Thyroid gland (tissue), 4 donors: ENCODE measurements at regions not wholly inside any gene's neighbourhood (a gene's known extent, or its start where the extent isn't known, plus 50 kb on each side); places are given as distances from the start of the nearest gene placed in this dataset.

Experiments
- POLR2A ChIP-seq, 2 donors: fragments of 450-650 bp; IDR thresholded peaks; one replicate each; pipeline ENCODE4 v1.6.1; 2017; ENCODE audit warnings: antibody characterized with exemption in 2 of 2, mild to moderate bottlenecking in 2 of 2, moderate library complexity in 1 of 2
- TF ChIP-seq, protein P1 (sequence below), 6 experiments: fragments of 200-600 bp in 3 of 6; fragments of 450-650 bp in 3 of 6; sonication (generic) in 3 of 6; IDR thresholded peaks; one replicate each; pipeline ENCODE4 v1.5.1; 2016 to 2019; ENCODE audit warnings: antibody characterized with exemption in 6 of 6, mild to moderate bottlenecking in 2 of 6, inconsistent platforms in 1 of 6, moderate library complexity in 1 of 6

DNA sequence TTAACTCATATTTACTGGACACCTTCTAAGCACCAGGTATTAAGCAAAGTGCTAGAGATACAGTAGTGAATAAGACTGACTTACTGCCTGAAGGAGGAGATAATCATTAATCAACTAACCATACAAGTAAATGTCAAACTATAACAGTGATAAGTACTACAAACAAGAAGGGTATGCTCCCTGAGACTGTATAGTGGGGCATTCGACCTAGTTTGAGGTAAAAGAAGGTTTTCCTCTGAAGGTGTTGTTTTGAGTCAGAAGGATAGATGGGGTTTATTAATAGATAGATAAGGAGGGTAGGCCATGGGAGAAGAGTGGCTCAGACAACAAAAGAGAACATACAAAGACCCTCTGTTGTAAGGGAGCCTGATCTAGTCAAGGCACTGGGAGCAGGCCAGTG lies 105.4 kb downstream of the DDIT4L start:
- no peak for TF ChIP-seq POLR2A (IDR thresholded peaks at IDR 0.05)
- TF ChIP-seq, protein P1, sequence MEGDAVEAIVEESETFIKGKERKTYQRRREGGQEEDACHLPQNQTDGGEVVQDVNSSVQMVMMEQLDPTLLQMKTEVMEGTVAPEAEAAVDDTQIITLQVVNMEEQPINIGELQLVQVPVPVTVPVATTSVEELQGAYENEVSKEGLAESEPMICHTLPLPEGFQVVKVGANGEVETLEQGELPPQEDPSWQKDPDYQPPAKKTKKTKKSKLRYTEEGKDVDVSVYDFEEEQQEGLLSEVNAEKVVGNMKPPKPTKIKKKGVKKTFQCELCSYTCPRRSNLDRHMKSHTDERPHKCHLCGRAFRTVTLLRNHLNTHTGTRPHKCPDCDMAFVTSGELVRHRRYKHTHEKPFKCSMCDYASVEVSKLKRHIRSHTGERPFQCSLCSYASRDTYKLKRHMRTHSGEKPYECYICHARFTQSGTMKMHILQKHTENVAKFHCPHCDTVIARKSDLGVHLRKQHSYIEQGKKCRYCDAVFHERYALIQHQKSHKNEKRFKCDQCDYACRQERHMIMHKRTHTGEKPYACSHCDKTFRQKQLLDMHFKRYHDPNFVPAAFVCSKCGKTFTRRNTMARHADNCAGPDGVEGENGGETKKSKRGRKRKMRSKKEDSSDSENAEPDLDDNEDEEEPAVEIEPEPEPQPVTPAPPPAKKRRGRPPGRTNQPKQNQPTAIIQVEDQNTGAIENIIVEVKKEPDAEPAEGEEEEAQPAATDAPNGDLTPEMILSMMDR (IDR thresholded peaks at IDR 0.05) = no peak
